ENCODE measurements at regions not wholly inside any gene's neighbourhood (a gene's known extent, or its start where the extent isn't known, plus 50 kb on each side); places are given as distances from the start of the nearest gene placed in this dataset.

GRCh38 chr5:105230516-105231157, 1668.0 kb upstream of the NUDT12 start:
- Histone ChIP-seq H3K27me3 (ENCODE audit: low read depth, low read length) (no peaks in the 10 kb centered on the region), H3K4me1 (ENCODE audit: low read length) (no peaks in the 10 kb centered on the region), H3K9me3 (ENCODE audit: insufficient read depth, low read length) (no peaks in the 10 kb centered on the region), H2AFZ (ENCODE audit: low read depth, low read length) (no peak overlapping the region), H3K9ac (ENCODE audit: low read length) (no peak overlapping the region), H3K4me3 (ENCODE audit: low read length) (no peak overlapping the region), H3K79me2 (ENCODE audit: low read length) (no peaks in the 10 kb centered on the region), H4K20me1 (ENCODE audit: insufficient read depth, low read length) (no peaks in the 10 kb centered on the region), H3K36me3 (replicated peaks; ENCODE audit: low read depth, low read length) (no peaks in the 10 kb centered on the region), H3K4me2 (ENCODE audit: low read length) (no peak overlapping the region), H3K27ac (ENCODE audit: low read length) (no peak overlapping the region)
- no peak for TF ChIP-seq EZH2phosphoT487 (IDR thresholded peaks at IDR 0.05; ENCODE audit: low read depth)
- TF ChIP-seq, protein P1, sequence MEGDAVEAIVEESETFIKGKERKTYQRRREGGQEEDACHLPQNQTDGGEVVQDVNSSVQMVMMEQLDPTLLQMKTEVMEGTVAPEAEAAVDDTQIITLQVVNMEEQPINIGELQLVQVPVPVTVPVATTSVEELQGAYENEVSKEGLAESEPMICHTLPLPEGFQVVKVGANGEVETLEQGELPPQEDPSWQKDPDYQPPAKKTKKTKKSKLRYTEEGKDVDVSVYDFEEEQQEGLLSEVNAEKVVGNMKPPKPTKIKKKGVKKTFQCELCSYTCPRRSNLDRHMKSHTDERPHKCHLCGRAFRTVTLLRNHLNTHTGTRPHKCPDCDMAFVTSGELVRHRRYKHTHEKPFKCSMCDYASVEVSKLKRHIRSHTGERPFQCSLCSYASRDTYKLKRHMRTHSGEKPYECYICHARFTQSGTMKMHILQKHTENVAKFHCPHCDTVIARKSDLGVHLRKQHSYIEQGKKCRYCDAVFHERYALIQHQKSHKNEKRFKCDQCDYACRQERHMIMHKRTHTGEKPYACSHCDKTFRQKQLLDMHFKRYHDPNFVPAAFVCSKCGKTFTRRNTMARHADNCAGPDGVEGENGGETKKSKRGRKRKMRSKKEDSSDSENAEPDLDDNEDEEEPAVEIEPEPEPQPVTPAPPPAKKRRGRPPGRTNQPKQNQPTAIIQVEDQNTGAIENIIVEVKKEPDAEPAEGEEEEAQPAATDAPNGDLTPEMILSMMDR (IDR thresholded peaks at IDR 0.05; ENCODE audit: low read depth, low read length), result no peak

- H3K79me2 ChIP-seq (ENCODE audit: low read length), result no peaks in the 10 kb centered on the region
- no peaks in the 10 kb centered on the region for H3K36me3 ChIP-seq (replicated peaks; ENCODE audit: low read depth, low read length)
- no peaks in the 10 kb centered on the region for H3K9me3 ChIP-seq (ENCODE audit: insufficient read depth, low read length)
- no peak overlapping the region for H3K4me2 ChIP-seq (ENCODE audit: low read length)
- H3K4me3 ChIP-seq (ENCODE audit: low read length), result no peak overlapping the region
- TF ChIP-seq EZH2phosphoT487 (IDR thresholded peaks at IDR 0.05; ENCODE audit: low read depth), result no peak
- TF ChIP-seq, protein P1 (IDR thresholded peaks at IDR 0.05; ENCODE audit: low read depth, low read length), result no peak
- H3K4me1 ChIP-seq (ENCODE audit: low read length), result no peaks in the 10 kb centered on the region
- no peak overlapping the region for H3K27ac ChIP-seq (ENCODE audit: low read length)
- H3K27me3 ChIP-seq (ENCODE audit: low read depth, low read length), result no peaks in the 10 kb centered on the region
- no peaks in the 10 kb centered on the region for H4K20me1 ChIP-seq (ENCODE audit: insufficient read depth, low read length)
- no peak overlapping the region for H2AFZ ChIP-seq (ENCODE audit: low read depth, low read length)
- H3K9ac ChIP-seq (ENCODE audit: low read length), result no peak overlapping the region
These were observed 1655.4 kb upstream of the NUDT12 start for GRCh38 chr5:105218018-105218417.

DNA sequence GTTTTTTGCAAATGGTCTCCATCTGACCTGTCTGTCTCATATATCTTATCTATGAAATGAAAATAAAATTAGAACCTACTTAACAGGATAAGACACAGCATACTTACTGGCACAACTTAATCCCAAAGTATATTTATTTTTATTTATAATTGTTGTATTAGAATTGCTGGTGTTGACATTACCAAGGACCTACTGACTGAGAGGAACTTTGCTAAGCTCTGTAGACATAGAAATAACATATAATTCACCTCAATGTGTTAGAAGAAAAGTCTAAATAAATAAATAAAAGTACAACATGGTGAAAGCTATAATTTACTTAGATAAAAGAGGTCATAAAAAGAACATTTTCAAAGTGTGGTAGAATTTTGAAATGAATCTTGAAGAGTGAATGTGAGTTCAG, 1650.5 kb upstream of the NUDT12 start:
- Histone ChIP-seq H3K79me2 (ENCODE audit: low read length) (no peaks in the 10 kb centered on the region), H3K27ac (ENCODE audit: low read length) (no peak overlapping the region), H4K20me1 (ENCODE audit: insufficient read depth, low read length) (no peaks in the 10 kb centered on the region), H3K36me3 (replicated peaks; ENCODE audit: low read depth, low read length) (no peaks in the 10 kb centered on the region), H3K4me1 (ENCODE audit: low read length) (no peaks in the 10 kb centered on the region), H3K4me3 (ENCODE audit: low read length) (no peak overlapping the region), H3K27me3 (ENCODE audit: low read depth, low read length) (no peaks in the 10 kb centered on the region), H3K9ac (ENCODE audit: low read length) (no peak overlapping the region), H2AFZ (ENCODE audit: low read depth, low read length) (no peak overlapping the region), H3K4me2 (ENCODE audit: low read length) (no peak overlapping the region), H3K9me3 (ENCODE audit: insufficient read depth, low read length) (no peaks in the 10 kb centered on the region)
- TF ChIP-seq, protein P1 (IDR thresholded peaks at IDR 0.05; ENCODE audit: low read depth, low read length), result no peak
- TF ChIP-seq EZH2phosphoT487 (IDR thresholded peaks at IDR 0.05; ENCODE audit: low read depth), result no peak

GRCh38 chr5:105207066-105207465, 1644.5 kb upstream of the NUDT12 start:
- Histone ChIP-seq H3K9ac (ENCODE audit: low read length) (no peak overlapping the region), H3K27ac (ENCODE audit: low read length) (no peak overlapping the region), H3K36me3 (replicated peaks; ENCODE audit: low read depth, low read length) (no peaks in the 10 kb centered on the region), H2AFZ (ENCODE audit: low read depth, low read length) (no peak overlapping the region), H3K9me3 (ENCODE audit: insufficient read depth, low read length) (no peaks in the 10 kb centered on the region), H3K79me2 (ENCODE audit: low read length) (no peaks in the 10 kb centered on the region), H3K27me3 (ENCODE audit: low read depth, low read length) (no peaks in the 10 kb centered on the region), H3K4me1 (ENCODE audit: low read length) (no peaks in the 10 kb centered on the region), H3K4me2 (ENCODE audit: low read length) (no peak overlapping the region), H4K20me1 (ENCODE audit: insufficient read depth, low read length) (no peaks in the 10 kb centered on the region), H3K4me3 (ENCODE audit: low read length) (no peak overlapping the region)
- TF ChIP-seq, protein P1 (IDR thresholded peaks at IDR 0.05; ENCODE audit: low read depth, low read length), result no peak
- no peak for TF ChIP-seq EZH2phosphoT487 (IDR thresholded peaks at IDR 0.05; ENCODE audit: low read depth)
